Subcutaneous abdominal adipose tissue (tissue), 5 donors: ENCODE measurements at regions not wholly inside any gene's neighbourhood (a gene's known extent, or its start where the extent isn't known, plus 50 kb on each side); places are given as distances from the start of the nearest gene placed in this dataset.
"Not testable (repeated sequence)": the region's sequence is repeated elsewhere in the genome, so short reads cannot be mapped to it uniquely, and the experiment has no call there.

Experiments
- H3K27ac ChIP-seq: one replicate; pipeline ENCODE4 v1.7.0; 2013; ENCODE audit warnings: low read depth, mild to moderate bottlenecking, inconsistent platforms, low read length, moderate library complexity
- H3K27me3 ChIP-seq, 5 donors: one replicate each; pipeline ENCODE4 v1.7.0; 2013; ENCODE audit warnings: low read length in 5 of 5, inconsistent platforms in 1 of 5; ENCODE audit not compliant: control insufficient read depth in 5 of 5, insufficient read depth in 4 of 5
- H3K36me3 ChIP-seq, 5 donors: one replicate each; pipeline ENCODE4 v1.7.0; 2013; ENCODE audit warnings: low read length in 5 of 5; ENCODE audit not compliant: control insufficient read depth in 5 of 5, insufficient read depth in 5 of 5
- H3K4me1 ChIP-seq, 5 donors: one replicate each; pipeline ENCODE4 v1.7.0; 2013; ENCODE audit warnings: low read length in 5 of 5, mild to moderate bottlenecking in 3 of 5, moderate library complexity in 1 of 5; ENCODE audit not compliant: control insufficient read depth in 5 of 5, insufficient read depth in 5 of 5
- H3K4me3 ChIP-seq, 5 donors: one replicate each; pipeline ENCODE4 v1.7.0; 2013; ENCODE audit warnings: low read length in 5 of 5, low read depth in 1 of 5
- H3K9ac ChIP-seq, 5 donors: one replicate each; pipeline ENCODE4 v1.7.0; 2013; ENCODE audit warnings: low read length in 5 of 5, mild to moderate bottlenecking in 4 of 5, moderate library complexity in 3 of 5
- H3K9me3 ChIP-seq, 5 donors: one replicate each; pipeline ENCODE4 v1.7.0; 2013; ENCODE audit warnings: low read length in 5 of 5; ENCODE audit not compliant: control insufficient read depth in 5 of 5
- donor health status: healthy.
- donor health status: healthy.
- donor health status: healthy.
- donor health status: healthy.
- donor health status: healthy.

- H3K4me1 ChIP-seq, H3K9me3 ChIP-seq, H3K27ac ChIP-seq, H3K36me3 ChIP-seq, H3K27me3 ChIP-seq, H3K4me3 ChIP-seq, H3K9ac ChIP-seq: not testable (repeated sequence)
Observed at GRCh38 chr3:80608072-80608471, 840.3 kb upstream of the ROBO1 start.

- no peaks in the 10 kb centered on the region for H3K27me3 ChIP-seq
- no peaks in the 10 kb centered on the region for H3K36me3 ChIP-seq
- no peak overlapping the region for H3K4me3 ChIP-seq
- H3K9ac ChIP-seq, result no peak overlapping the region
- no peak overlapping the region for H3K27ac ChIP-seq
- no peaks in the 10 kb centered on the region for H3K4me1 ChIP-seq
- peaks cover 0 to 4% (median 0%) of the 10 kb centered on the region in 5 donors for H3K9me3 ChIP-seq
Observed at GRCh38 chr3:80606073-80606472, 838.3 kb upstream of the ROBO1 start.

- Histone ChIP-seq H3K4me3 (no peak overlapping the region), H3K9ac (no peak overlapping the region), H3K36me3 (no peaks in the 10 kb centered on the region), H3K27me3 (no peaks in the 10 kb centered on the region), H3K4me1 (no peaks in the 10 kb centered on the region), H3K9me3 (peaks cover 0 to 4% (median 0%) of the 10 kb centered on the region in 5 donors), H3K27ac (no peak overlapping the region)
Observed at GRCh38 chr3:80601479-80601878, 833.7 kb upstream of the ROBO1 start.

- Histone ChIP-seq H3K4me1 (no peaks in the 10 kb centered on the region), H3K4me3 (no peak overlapping the region), H3K9ac (no peak overlapping the region), H3K27ac (no peak overlapping the region), H3K36me3 (no peaks in the 10 kb centered on the region), H3K27me3 (no peaks in the 10 kb centered on the region), H3K9me3 (no peaks in the 10 kb centered on the region)
Observed at GRCh38 chr3:80592792-80593191, 825.0 kb upstream of the ROBO1 start.

- no peak overlapping the region for H3K9ac ChIP-seq
- H3K27ac ChIP-seq, result no peak overlapping the region
- no peaks in the 10 kb centered on the region for H3K4me1 ChIP-seq
- H3K36me3 ChIP-seq, result no peaks in the 10 kb centered on the region
- no peaks in the 10 kb centered on the region for H3K9me3 ChIP-seq
- no peak overlapping the region for H3K4me3 ChIP-seq
- H3K27me3 ChIP-seq, result no peaks in the 10 kb centered on the region
Observed at GRCh38 chr3:80586338-80586737, 818.5 kb upstream of the ROBO1 start.

- Histone ChIP-seq H3K4me1 (no peaks in the 10 kb centered on the region), H3K36me3 (no peaks in the 10 kb centered on the region), H3K27ac (no peak overlapping the region), H3K27me3 (no peaks in the 10 kb centered on the region), H3K9ac (no peak overlapping the region), H3K9me3 (peaks cover 0 to 2% (median 0%) of the 10 kb centered on the region in 5 donors), H3K4me3 (no peak overlapping the region)
Observed at GRCh38 chr3:80580146-80580545, 812.3 kb upstream of the ROBO1 start.

GRCh38 chr3:80564391-80564790, 796.6 kb upstream of the ROBO1 start:
- H3K4me3 ChIP-seq, result no peak overlapping the region
- no peak overlapping the region for H3K9ac ChIP-seq
- H3K27me3 ChIP-seq, result no peaks in the 10 kb centered on the region
- no peak overlapping the region for H3K27ac ChIP-seq
- H3K9me3 ChIP-seq, result no peaks in the 10 kb centered on the region
- no peaks in the 10 kb centered on the region for H3K36me3 ChIP-seq
- no peaks in the 10 kb centered on the region for H3K4me1 ChIP-seq

GRCh38 chr3:80559701-80560100, 791.9 kb upstream of the ROBO1 start:
- Histone ChIP-seq H3K27ac (no peak overlapping the region), H3K9ac (no peak overlapping the region), H3K27me3 (no peaks in the 10 kb centered on the region), H3K9me3 (no peaks in the 10 kb centered on the region), H3K36me3 (no peaks in the 10 kb centered on the region), H3K4me1 (no peaks in the 10 kb centered on the region), H3K4me3 (no peak overlapping the region)

- H3K27ac ChIP-seq, result no peak overlapping the region
- no peaks in the 10 kb centered on the region for H3K4me1 ChIP-seq
- H3K9me3 ChIP-seq, result no peaks in the 10 kb centered on the region
- H3K4me3 ChIP-seq, result no peak overlapping the region
- no peak overlapping the region for H3K9ac ChIP-seq
- H3K27me3 ChIP-seq, result no peaks in the 10 kb centered on the region
- H3K36me3 ChIP-seq, result no peaks in the 10 kb centered on the region
Observed at GRCh38 chr3:80556763-80557162, 789.0 kb upstream of the ROBO1 start.

- Histone ChIP-seq H3K4me1 (no peaks in the 10 kb centered on the region), H3K9ac (no peak overlapping the region), H3K27ac (no peak overlapping the region), H3K9me3 (no peaks in the 10 kb centered on the region), H3K4me3 (no peak overlapping the region), H3K36me3 (no peaks in the 10 kb centered on the region), H3K27me3 (no peaks in the 10 kb centered on the region)
Observed at GRCh38 chr3:80554304-80554703, 786.5 kb upstream of the ROBO1 start.

- H3K9ac ChIP-seq, result no peak overlapping the region
Observed at GRCh38 chr3:80553211-80553610, 785.4 kb upstream of the ROBO1 start.

More at GRCh38 chr3:80553211-80553610, 785.4 kb upstream of the ROBO1 start:
- no peaks in the 10 kb centered on the region for H3K9me3 ChIP-seq
- no peaks in the 10 kb centered on the region for H3K27me3 ChIP-seq
- no peaks in the 10 kb centered on the region for H3K4me1 ChIP-seq
- H3K4me3 ChIP-seq, result no peak overlapping the region
- no peak overlapping the region for H3K27ac ChIP-seq
- H3K36me3 ChIP-seq, result no peaks in the 10 kb centered on the region
